AG09319 (cell line): ENCODE measurements at regions not wholly inside any gene's neighbourhood (a gene's known extent, or its start where the extent isn't known, plus 50 kb on each side); places are given as distances from the start of the nearest gene placed in this dataset.

Experiments
- DNase-seq: peaks from one replicate; pipeline ENCODE4 v3.0.0-alpha.2; 2010; ENCODE audit warnings: low read depth; ENCODE audit errors: extremely low read depth
- TF ChIP-seq, protein P1 (sequence below): IDR thresholded peaks from 2 replicates; pipeline ENCODE4 v1.5.1; 2011; ENCODE audit warnings: low read depth, mild to moderate bottlenecking, inconsistent platforms, low read length, moderate library complexity

DNA sequence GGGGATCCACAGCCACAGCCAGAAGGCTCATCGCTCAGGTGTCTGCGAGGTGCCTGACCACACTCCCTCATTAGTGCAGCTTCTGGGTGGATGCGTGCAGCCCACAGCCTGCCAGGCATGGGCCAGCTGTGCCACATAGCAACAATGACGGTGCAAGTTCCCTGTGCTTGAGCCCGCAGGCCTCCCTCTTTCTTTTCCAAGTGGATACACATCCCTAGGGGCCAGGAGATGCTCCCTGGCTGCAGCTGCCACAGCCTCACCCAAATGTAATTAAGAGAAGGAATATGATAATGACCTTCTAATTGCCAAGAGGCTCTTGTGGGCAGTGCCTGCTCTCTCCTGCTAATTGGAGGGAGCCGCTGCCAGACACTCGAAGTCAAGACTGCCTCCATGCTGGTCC lies 116.0 kb upstream of the PPP1R26 start:
- TF ChIP-seq, protein P1, sequence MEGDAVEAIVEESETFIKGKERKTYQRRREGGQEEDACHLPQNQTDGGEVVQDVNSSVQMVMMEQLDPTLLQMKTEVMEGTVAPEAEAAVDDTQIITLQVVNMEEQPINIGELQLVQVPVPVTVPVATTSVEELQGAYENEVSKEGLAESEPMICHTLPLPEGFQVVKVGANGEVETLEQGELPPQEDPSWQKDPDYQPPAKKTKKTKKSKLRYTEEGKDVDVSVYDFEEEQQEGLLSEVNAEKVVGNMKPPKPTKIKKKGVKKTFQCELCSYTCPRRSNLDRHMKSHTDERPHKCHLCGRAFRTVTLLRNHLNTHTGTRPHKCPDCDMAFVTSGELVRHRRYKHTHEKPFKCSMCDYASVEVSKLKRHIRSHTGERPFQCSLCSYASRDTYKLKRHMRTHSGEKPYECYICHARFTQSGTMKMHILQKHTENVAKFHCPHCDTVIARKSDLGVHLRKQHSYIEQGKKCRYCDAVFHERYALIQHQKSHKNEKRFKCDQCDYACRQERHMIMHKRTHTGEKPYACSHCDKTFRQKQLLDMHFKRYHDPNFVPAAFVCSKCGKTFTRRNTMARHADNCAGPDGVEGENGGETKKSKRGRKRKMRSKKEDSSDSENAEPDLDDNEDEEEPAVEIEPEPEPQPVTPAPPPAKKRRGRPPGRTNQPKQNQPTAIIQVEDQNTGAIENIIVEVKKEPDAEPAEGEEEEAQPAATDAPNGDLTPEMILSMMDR, result no peak
- DNase-seq, result no peak

DNA sequence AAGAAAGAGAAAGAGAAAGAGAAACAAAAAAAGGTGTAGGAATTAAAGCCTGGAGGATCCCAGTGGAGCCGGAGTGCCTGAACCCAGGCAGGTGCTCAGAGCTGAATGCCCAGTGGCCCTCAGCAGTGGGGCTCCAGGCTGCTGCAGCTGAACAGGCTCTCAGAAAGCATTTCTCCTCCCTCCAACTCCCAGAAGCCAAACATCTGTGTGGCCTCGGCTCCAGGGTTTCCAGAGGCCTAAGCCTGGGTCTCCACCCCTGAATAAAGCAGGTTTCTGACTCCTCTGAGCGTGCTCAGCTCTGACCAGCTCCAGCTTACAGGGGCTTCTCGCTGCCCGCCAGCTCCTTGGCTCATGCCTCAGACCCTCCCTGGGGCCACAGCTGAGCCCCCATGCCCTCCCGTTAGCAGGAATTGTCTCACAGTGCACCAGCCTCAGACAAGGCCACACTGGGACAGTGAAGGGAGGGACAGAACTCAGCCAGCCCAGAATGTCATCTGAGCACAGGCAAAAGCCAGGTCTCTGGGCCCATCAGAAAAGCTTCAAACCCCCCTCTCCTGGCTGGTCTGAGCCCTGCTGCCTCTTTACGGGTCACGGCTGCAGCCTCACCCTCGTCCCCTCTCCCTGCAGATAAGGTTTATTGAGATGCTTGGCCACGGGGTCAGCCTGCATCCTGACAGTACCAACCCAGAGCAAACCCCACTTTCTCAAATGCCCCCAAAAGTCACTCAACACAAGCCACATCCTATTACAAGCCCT lies 114.4 kb upstream of the PPP1R26 start:
- TF ChIP-seq, protein P1, result no peak

DNA sequence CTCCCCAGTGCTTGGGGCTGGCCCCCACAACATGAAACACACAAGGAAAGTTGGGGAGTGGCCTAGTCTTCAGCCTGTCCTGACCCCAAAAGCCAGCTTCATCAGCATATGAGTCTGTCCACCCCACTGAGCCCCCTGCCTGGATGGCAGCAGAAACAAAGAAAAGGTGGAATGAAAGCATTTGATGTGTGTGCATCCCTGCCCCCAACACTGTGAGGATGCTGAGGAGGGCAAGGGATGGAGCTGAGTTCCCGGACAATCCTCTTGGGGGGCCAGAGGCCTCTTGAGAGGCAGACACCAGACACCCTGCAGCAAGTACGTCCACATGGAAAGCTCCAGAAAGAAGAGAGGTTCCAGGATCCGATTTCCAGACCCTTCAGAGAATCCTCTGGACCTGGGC lies 113.5 kb upstream of the PPP1R26 start:
- DNase-seq, result no peak
- TF ChIP-seq, protein P1, result no peak

More for the DNA sequence above, 114.4 kb upstream of the PPP1R26 start:
- no peak for DNase-seq

DNA sequence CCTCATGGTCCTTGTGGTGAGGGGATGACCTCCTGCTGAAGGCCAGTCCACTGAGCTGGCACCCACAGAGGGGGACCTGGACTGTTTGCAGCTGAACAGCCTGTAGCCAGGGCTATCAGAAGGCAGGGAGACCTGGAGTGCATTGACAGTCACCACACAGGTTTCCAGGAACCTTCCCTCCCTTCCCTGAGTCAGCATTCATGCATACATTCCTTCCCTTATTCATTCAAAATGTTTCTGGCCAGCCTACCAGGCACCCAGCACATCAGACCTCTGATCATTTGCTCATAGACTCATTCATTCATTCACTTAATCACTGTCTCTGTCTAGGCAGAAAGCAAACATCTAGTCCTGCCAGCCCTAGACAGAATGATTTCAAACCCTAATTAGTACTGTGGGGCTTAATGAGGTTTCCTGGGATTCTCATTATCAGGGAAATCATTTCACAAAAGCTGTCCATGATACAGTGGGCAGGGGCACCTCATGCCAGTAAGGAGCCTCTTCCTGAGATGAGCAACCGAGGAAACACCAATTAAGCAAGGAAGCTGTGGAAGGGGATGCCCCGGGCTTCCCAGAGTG lies 110.1 kb upstream of the PPP1R26 start:
- TF ChIP-seq, protein P1, result no peak
- DNase-seq, result no peak

DNA sequence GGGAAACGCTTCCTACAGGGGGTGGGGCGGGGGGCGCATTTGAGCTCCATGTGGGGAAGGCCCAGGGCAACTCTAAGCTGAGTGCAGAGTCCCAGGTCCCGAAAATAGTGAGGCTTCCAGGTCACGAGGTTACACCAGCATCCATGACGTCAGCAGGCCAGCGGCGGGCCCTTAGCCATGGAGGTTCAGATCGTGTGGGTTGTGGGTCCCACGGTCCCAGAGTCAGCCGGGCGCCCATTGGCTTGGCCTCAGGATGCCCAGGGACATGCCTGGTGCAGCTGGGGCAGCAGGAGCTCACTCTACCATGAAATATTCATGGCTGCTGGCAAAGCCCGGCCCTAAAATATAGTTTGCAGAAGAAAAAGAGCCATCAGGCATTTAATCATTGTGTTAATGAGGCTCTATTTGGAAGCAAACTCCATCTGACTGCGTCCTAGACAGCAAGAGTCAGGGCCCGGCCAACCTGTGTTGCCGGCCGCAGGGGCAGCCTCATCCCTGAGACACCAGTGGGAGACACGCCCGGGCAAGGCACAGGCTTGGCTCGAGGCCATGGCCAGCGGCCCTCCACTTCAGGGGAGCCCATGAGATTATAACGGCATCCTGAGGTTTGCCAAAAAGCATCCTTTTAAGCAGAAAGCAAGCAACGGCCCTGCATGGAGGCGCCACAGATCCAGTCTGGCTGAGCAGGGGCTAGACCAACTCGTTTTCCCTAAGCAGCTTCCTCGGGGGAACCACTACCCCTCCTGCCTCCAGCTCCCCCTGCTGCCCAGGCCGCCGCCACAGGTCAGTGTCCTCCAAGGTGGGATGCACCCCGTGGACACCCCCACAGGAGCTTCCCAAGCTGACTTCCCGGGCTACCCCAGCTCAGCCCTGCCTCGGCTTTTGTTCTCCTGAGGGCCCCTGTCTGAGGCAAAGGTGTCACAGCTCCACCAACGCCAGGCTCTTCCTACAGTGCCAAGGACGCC lies 108.9 kb upstream of the PPP1R26 start:
- no peak for DNase-seq
- TF ChIP-seq, protein P1, result no peak

DNA sequence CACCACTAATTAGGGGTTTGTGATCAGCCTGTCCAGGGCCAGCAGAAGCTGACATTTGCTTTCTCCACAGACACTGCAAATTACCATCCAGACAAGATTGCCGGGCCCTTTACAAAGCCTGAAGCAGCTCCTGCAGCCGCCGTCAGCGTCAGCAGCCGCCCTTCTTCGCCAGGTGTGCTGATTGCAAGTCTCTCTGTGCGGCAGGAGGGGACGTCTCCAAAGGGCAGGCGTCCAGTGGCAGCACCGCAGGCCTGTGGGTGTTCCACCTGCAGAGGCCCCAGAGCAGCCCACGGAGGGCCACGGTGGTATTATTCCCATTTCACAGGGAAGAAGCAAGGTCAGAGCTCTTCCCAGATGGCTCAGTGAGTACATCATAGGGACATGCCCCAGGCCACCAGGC lies 108.0 kb upstream of the PPP1R26 start:
- TF ChIP-seq, protein P1, result no peak
- no peak for DNase-seq
